Motor neuron (in vitro differentiated cells): ENCODE measurements at regions not wholly inside any gene's neighbourhood (a gene's known extent, or its start where the extent isn't known, plus 50 kb on each side); places are given as distances from the start of the nearest gene placed in this dataset.

Experiments used
- ATAC-seq, 8 experiments: fragments of 200-7000 bp; cut with Tn5 transposase; replicated peaks in 6 of 8; 2 replicates each; pipeline ENCODE4 v1.8.0; 2021; ENCODE audit warnings: mild to moderate bottlenecking in 8 of 8, moderate library complexity in 8 of 8
- H3K27ac ChIP-seq, 2 donors: fragments of 250-450 bp; sonication (Bioruptor Pico); 2 replicates each; pipeline ENCODE4 v1.9.0; 2021; ENCODE audit warnings: antibody characterized with exemption in 2 of 2, mild to moderate bottlenecking in 2 of 2, moderate library complexity in 1 of 2
- H3K4me1 ChIP-seq, 2 donors: fragments of 250-450 bp; sonication (Bioruptor Pico); replicated peaks in 1 of 2; 2 replicates each; pipeline ENCODE4 v1.6.1; 2021; ENCODE audit warnings: antibody characterized with exemption in 2 of 2, mild to moderate bottlenecking in 2 of 2, moderate library complexity in 1 of 2
- H3K4me3 ChIP-seq, 5 donors: fragments of 250-450 bp; sonication (Bioruptor Pico); 2 replicates each; pipeline ENCODE4 v1.9.0; 2021; ENCODE audit warnings: antibody characterized with exemption in 5 of 5, mild to moderate bottlenecking in 5 of 5, moderate library complexity in 4 of 5
- WGBS, 10 experiments: fragments of 450-650 bp; shearing (Covaris generic); methylation state at CpG; one replicate each; pipeline ENCODE4 v1.0.0; 2022; 5-methylcytosine and 5-hydroxymethylcytosine counted together
- in situ Hi-C, 9 experiments: fragments of 400-800 bp; cut with MboI; loops; one replicate each; pipeline ENCODE4 v1.15.0; 2021; ENCODE audit warnings: low sequenced_read_pairs in 9 of 9, low pct_unique_long_range_greater_than_20kb in 2 of 9; ENCODE audit not compliant: unreplicated experiment in 9 of 9

GRCh38 chr6:2504495-2505064, 246.1 kb downstream of the MYLK4 start:
- WGBS, 10 experiments = no CpG with 5 or more reads among the region's 1 CpG
- H3K4me3 ChIP-seq = no peak overlapping the region
- H3K4me1 ChIP-seq = no peaks in the 10 kb centered on the region
- in situ Hi-C loops = no loop called here
- H3K27ac ChIP-seq = no peak overlapping the region
- no peak for ATAC-seq

- WGBS, 10 experiments = 10 to 82% (median 30%) methylated on average over 2 to 5 of the region's 5 CpGs; no CpG with 5 or more reads in 3 of the 10 experiments
- peak in 3 of 8 experiments; percentile 66 to 88 (median 82) for ATAC-seq
- Histone ChIP-seq H3K4me1 (no peaks in the 10 kb centered on the region), H3K27ac (no peak overlapping the region), H3K4me3 (no peak overlapping the region)
- in situ Hi-C loops = no loop called here
Measured at GRCh38 chr6:2503816-2504494, 246.8 kb downstream of the MYLK4 start.

- H3K27ac ChIP-seq = no peak overlapping the region
- in situ Hi-C loops = no loop called here
- ATAC-seq = no peak
- no peak overlapping the region for H3K4me3 ChIP-seq
- no peaks in the 10 kb centered on the region for H3K4me1 ChIP-seq
- WGBS, 10 experiments = 27 to 96% (median 79%) methylated on average over 1 to 10 of the region's 10 CpGs
Measured at GRCh38 chr6:2502998-2503674, 247.6 kb downstream of the MYLK4 start.

GRCh38 chr6:2502096-2502997, 248.4 kb downstream of the MYLK4 start:
- no peak overlapping the region for H3K4me3 ChIP-seq
- 14 to 100% (median 76%) methylated on average over 1 to 11 of the region's 18 CpGs for WGBS, 10 experiments
- no peaks in the 10 kb centered on the region for H3K4me1 ChIP-seq
- in situ Hi-C loops = no loop called here
- H3K27ac ChIP-seq = no peak overlapping the region
- ATAC-seq = no peak

GRCh38 chr6:2497922-2498623, 252.6 kb downstream of the MYLK4 start:
- WGBS, 10 experiments = 60 to 86% (median 76%) methylated on average over 1 to 7 of the region's 11 CpGs; no CpG with 5 or more reads in 2 of the 10 experiments
- in situ Hi-C loops = no loop called here
- Histone ChIP-seq H3K27ac (no peak overlapping the region), H3K4me3 (no peak overlapping the region), H3K4me1 (no peaks in the 10 kb centered on the region)
- peak in 5 of 8 experiments; percentile 50 to 96 (median 76) for ATAC-seq

GRCh38 chr6:2496291-2496690, 250.9 kb upstream of the GMDS start:
- in situ Hi-C loops = no loop called here
- 53 to 92% (median 80%) methylated on average over 1 to 6 of the region's 8 CpGs; no CpG with 5 or more reads in 4 of the 10 experiments for WGBS, 10 experiments
- ATAC-seq = no peak

GRCh38 chr6:2492686-2493523, 247.5 kb upstream of the GMDS start:
- H3K4me1 ChIP-seq = no peaks in the 10 kb centered on the region
- H3K27ac ChIP-seq = no peak overlapping the region
- ATAC-seq = no peak
- in situ Hi-C loops = no loop called here
- 20 to 90% (median 80%) methylated on average over 1 to 11 of the region's 12 CpGs for WGBS, 10 experiments
- no peak overlapping the region for H3K4me3 ChIP-seq

More at GRCh38 chr6:2496291-2496690, 250.9 kb upstream of the GMDS start:
- no peaks in the 10 kb centered on the region for H3K4me1 ChIP-seq
- H3K4me3 ChIP-seq = no peak overlapping the region
- H3K27ac ChIP-seq = no peak overlapping the region

GRCh38 chr6:2491137-2491536, 245.7 kb upstream of the GMDS start:
- ATAC-seq = no peak
- no peak overlapping the region for H3K4me3 ChIP-seq
- in situ Hi-C loops = no loop called here
- no peaks in the 10 kb centered on the region for H3K4me1 ChIP-seq
- no peak overlapping the region for H3K27ac ChIP-seq
- WGBS, 10 experiments = 20 to 100% (median 93%) methylated on average over 1 to 14 of the region's 14 CpGs; no CpG with 5 or more reads in 4 of the 10 experiments

- no peaks in the 10 kb centered on the region for H3K4me1 ChIP-seq
- H3K27ac ChIP-seq = no peak overlapping the region
- H3K4me3 ChIP-seq = no peak overlapping the region
- in situ Hi-C loops = no loop called here
- WGBS, 10 experiments = 50 to 100% (median 83%) methylated on average over 1 to 4 of the region's 6 CpGs; no CpG with 5 or more reads in 3 of the 10 experiments
- ATAC-seq = no peak
Measured at GRCh38 chr6:2488578-2488977, 243.2 kb upstream of the GMDS start.

- in situ Hi-C loops = no loop called here
- ATAC-seq = no peak
- Histone ChIP-seq H3K4me3 (no peak overlapping the region), H3K4me1 (no peaks in the 10 kb centered on the region), H3K27ac (no peak overlapping the region)
- WGBS, 10 experiments = 17 to 100% (median 61%) methylated on average over 1 to 6 of the region's 7 CpGs; no CpG with 5 or more reads in 1 of the 10 experiments
Measured at GRCh38 chr6:2485116-2485515, 239.7 kb upstream of the GMDS start.

- Histone ChIP-seq H3K27ac (no peak overlapping the region), H3K4me3 (no peak overlapping the region), H3K4me1 (peaks cover 5 to 10% of the 10 kb centered on the region in 2 donors)
- WGBS, 10 experiments = 19 to 100% (median 52%) methylated on average over 1 to 2 of the region's 2 CpGs; no CpG with 5 or more reads in 4 of the 10 experiments
- in situ Hi-C loops = no loop called here
- no peak for ATAC-seq
Measured at GRCh38 chr6:2482773-2483172, 237.4 kb upstream of the GMDS start.

- in situ Hi-C loops = no loop called here
- Histone ChIP-seq H3K4me3 (no peak overlapping the region), H3K27ac (no peak overlapping the region), H3K4me1 (peaks cover 5 to 13% of the 10 kb centered on the region in 2 donors)
- 3 to 100% (median 64%) methylated on average over 1 to 4 of the region's 4 CpGs for WGBS, 10 experiments
- no peak for ATAC-seq
Measured at GRCh38 chr6:2481307-2481706, 235.9 kb upstream of the GMDS start.
